ENCODE measurements at regions not wholly inside any gene's neighbourhood (a gene's known extent, or its start where the extent isn't known, plus 50 kb on each side); places are given as distances from the start of the nearest gene placed in this dataset.

DNA sequence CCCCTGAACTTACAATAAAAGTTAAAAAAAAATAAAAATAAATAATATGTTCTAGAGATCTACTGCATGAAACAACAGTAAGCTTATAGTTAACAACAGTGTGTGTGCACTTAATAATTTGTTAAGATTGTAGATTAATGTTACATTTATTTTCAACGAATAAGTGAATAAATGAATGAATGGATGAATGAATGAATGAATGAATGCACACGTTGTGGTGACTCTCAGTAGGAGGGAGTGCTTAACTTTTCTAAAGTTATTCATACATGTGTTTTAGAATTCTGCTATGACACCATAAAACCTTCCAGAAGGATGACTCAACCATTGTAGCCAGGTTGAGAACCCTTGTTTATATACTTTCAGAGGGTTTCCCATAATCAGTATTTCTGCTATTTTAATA, 1269.4 kb upstream of the CDH6 start:
- DNase-seq, result no peak

DNA sequence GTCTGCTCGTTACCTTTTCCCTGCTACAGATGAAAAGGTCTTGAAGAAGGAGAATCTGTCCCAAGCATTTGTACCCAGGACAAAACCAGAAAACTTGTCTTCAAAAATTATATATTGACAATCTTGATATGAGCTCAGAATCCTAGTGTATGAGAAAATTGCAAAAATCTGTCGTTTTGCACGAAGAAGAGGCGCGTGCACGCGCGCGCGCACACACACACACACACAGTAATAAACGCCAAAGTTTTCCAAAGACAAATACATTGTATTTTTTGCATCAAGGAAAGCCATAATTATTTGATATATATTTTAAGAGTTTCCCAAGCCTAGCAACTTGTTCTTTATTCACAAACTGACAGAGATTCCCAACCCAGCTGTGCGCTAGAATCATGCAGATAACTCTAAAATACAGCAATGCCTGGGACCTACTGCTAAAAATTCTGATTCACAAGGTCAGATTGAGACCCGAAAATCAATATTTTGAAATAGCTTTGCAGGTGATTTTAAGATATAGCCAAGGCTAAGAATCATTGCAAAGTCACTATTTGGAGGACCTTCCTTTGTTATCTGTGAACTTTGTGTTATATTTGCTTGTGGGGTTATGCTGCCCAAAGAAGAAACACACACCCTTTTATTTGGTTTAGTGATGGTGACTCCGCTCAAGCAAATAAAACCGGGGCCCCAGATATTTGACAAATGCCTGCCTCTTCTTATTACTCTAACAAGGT, 1287.7 kb upstream of the CDH6 start:
- DNase-seq, result no peak

DNA sequence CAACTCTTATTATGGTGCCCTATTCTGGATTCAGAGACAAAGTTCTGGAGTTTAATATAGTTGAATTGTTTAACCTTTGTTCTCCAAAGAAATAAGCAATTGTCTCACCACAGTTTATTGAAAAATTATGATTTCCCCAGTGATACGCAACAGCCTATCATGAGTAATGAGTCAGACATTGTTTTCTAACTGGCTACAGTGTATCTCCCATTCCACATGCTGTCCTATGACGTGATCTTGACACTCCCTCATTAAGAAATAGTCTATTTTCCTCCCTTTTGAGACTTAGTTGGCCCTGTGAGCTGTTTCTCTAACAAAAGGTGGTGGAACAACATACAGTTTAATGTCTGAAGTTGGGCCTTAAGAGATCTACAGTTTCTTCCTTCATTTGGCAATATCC, 1290.6 kb upstream of the CDH6 start:
- no peak for DNase-seq

DNA sequence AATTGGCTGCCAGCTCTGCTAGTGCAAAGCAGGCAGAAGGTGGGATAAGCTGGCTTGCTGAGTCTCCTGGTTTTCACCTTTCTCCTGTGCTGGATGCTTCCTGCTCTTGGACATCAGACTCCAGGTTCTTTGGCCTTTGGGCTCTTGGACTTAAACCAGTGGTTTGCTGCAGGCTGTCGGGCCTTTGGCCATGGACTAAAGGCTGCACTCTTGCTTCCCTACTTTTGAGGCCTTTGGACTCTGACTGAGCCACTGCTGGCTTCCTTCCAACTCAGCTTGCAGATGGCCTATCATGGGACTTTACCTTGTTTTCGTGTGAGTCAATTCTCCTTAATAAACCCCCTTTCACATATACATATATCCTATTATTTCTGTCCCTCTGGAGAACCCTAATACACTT, 1293.9 kb upstream of the CDH6 start:
- DNase-seq, result no peak

DNA sequence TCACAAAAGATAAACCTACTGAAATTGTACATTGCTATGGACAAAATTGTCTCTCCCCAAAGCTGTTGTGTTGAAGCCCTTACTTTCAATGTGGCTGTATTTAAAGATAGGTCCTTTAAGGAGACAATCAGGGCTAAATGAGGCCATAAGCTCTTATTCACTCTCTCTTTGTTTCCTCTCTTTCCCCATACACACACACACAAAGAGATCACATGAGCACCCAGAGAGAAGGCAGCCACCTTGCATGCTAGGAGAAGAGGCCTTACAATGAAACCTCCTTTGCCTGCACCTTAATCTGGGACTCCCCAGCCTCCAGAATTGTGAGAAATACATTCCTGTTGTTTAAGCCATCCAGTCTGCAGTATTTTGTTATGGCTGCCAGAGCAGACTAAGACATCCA, 1295.6 kb upstream of the CDH6 start:
- DNase-seq, result no peak

DNA sequence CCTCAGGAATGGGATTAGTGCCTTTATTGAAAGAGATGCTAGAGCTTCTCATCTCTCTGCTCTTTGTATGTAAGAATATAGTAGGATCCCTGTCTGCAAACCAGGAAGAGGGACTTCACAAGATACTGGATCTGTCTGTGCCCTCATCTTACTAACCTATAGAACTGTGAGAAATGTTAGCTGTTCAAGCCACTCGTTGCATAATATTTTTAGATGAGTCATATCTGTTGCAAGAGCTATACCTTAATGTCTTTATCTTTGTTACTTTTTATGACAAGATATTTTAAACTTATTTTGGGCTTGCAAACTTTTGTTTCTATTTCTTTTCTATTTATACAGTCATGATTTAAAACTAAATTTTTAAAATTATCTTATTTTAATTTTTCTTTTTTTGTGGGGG, 1296.8 kb upstream of the CDH6 start:
- no peak for DNase-seq

DNA sequence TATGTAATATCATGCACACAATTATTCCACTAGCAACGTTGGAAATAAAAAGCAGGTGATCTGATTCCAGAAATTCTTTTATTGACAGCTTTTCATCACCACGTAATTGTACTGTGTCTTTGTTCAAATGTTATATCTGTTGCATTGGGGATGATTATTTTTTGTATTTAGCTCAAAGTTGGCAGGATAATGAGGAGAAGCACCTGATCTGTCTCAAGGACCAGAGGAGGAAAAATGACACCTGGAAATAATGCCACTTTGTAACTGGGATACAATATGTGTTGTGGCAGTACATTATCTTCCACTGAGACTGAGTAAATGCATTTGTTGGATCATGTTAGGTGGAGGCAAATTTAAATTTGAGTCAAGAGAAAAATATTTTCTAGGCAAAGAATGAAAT, 1298.8 kb upstream of the CDH6 start:
- no peak for DNase-seq

DNA sequence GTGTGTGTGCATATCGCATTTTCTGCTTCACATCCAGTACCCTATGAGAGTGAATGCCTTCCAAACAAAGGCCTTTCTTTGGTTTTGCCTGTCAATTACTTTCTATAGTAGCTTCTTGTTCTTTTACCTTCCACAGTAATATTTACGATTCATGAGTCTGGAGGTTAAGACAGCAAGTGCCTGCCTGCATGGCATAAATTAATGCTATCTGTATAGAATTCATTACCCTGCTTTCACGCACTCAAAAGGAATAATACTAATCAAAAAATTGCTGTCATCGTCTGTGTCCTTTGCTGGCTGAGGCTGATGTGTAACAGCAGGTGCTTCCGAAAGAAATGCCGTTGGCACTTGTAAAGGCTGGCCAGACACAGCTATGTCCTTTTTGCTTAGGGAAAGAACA, 1304.4 kb upstream of the CDH6 start:
- DNase-seq, result no peak

DNA sequence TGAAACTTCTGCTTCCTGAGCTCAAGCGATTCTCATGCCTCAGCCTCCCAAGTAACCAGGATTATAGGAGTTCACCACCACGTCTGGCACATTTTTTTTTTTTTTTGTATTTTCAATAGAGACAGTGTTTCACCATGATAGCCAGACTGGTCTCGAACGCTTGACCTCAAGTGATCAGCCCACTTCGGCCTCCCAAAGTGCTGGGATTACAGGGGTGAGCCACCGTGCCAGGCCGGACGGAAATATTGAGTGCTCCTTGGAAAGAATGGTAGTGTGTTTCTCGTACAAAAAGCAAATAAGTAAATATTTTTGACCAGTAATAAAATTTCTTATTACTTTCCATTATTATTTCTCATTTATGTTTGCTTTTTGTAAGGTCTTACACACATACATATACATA, 1307.9 kb upstream of the CDH6 start:
- DNase-seq, result no peak

DNA sequence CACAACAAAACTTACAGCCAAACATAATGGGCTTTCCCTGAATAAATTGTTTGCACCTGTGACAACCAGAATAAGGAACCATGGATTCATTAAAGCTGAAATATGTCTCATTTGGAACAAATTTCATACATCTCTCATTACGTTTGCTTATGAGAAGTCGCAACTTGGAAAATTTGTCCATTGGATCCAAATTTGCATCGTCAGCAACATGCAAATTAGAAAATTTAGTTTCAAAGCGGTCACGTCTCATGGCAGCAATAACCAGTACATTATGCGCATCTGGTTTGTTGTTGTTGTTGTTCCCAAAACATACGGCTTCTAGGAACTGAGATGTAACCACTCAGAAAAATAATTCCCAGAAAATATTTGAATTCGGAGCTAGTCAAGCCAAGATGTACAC, 1311.5 kb upstream of the CDH6 start:
- DNase-seq, result no peak

DNA sequence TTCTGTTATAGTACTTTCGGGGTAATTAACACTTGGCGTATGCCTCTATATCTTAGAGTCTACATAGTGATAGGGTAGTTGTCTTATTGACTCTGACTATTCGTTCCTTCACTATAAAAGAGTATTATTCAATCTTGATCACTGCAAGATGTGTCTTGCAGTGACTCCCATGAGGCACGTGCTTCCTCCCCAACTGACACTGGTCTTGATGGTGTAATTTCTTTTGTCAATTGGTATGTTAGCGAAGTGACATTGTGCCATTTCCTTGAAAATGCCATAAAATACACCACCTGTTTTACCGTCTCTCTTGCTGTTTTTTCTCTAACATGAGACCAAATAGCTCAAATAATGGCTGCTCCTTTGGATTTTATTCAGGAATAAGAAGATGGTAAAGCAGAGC, 1314.1 kb upstream of the CDH6 start:
- DNase-seq, result no peak

DNA sequence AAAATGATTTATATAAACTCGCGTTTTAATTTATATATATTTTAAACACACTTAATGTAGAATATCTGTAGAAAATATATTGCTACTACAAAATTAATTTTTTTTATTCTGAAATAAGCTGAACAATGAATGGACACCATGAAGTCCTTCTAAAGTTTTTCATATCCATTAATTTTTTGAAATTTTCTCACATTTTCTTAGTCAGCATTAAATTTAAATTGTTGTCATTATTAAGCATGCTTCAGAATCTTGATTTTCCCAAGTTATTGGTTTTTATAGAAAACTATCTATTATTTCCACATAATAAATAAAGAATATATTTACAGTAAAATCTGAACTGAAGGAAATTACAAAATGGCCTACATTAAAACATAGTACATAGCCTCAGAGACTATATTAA, 1314.9 kb upstream of the CDH6 start:
- no peak for DNase-seq

DNA sequence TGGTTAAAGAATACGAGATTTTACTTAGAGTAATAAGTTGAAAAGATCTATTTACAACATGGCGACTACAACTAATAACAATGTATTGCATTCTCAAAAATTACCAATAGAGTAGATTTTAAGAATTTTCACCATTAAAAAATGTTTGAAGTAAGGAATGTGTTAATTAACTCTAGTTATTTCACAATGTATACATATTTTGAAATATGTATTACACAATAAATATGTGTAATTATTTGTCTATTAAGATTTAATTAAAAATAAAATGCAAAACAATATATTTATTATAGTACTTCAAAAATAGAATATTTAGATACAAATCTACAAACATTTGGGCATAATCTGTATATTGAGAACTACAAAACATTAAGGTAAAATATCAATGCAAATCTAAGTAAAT, 1326.3 kb upstream of the CDH6 start:
- DNase-seq, result no peak

DNA sequence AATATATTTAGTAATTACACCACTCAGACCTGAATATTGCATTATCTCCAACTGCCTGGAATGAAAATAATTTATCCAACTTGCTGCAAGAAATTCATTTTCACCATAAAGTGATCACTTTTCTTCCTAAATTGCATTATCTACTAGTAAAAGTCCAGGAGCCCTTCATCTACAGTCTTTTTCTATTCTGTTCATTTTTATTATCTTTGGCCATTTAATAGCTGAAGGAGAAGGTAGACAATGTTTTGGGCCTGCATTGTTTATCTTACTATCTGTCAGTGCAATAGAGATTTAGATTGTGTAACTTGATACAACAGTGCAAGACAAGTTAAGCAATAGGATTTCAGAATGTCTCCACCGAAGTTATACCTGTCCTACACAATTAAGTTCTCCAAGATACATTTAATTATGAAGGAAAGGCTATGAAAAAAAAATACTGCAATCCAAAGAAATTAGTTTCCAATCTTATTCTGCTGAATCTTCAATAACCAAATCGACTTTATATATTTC, 1339.7 kb upstream of the CDH6 start:
- DNase-seq, result no peak

DNA sequence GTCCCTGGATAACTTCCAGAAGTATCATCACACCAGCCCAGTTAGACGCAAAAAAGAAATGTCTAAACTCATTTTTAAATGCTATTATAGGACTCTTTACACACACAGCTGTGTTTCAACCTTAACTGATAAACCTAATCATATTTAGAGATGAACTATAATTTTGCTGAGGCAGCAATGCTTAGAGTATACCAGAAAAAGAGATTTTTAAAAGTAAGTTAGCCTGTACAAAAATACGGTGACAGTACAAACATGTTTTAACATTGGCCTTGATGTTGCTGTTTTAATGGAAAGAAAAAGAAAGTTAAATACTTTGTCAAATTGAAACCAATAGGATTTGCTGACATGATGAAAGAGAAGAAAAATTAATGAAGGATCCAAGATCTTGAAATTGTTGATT, 1341.2 kb upstream of the CDH6 start:
- DNase-seq, result no peak

DNA sequence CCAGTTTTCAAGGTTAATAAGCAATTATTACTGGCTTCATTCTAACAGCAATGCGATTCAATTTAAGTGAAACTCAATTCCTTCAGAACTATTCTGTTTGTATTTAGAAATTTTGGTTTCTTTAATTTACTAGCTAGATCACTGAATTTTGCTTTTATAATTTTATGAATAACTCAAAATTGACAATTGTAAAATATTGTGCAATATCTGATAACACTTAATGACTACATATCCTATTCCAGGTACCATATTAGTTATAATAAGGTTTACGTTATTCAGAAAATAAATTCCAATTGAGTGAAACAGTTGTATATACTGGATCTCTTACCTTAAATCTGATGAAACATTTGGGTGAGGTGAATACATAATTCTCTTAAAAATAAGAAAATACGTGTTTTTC, 1348.3 kb upstream of the CDH6 start:
- DNase-seq, result no peak

DNA sequence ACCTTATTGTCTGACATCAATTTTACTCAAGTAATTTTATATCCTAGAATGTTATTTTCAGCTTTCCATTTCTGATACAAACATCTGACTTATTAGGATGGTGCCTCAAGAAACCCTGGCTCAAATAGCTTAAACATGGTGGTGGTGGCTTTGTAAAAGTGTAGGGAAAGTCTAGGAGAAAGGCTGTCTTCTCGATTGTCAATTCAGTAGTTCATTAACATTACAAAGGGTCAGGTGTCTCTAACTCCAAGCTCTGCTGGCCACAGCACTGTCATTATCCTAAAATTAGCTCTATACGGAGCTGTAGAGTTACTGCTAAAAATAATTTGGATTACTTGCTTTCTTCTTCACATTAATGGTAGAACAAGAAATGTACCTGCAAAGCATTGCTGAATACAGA, 1360.1 kb upstream of the CDH6 start:
- no peak for DNase-seq

DNA sequence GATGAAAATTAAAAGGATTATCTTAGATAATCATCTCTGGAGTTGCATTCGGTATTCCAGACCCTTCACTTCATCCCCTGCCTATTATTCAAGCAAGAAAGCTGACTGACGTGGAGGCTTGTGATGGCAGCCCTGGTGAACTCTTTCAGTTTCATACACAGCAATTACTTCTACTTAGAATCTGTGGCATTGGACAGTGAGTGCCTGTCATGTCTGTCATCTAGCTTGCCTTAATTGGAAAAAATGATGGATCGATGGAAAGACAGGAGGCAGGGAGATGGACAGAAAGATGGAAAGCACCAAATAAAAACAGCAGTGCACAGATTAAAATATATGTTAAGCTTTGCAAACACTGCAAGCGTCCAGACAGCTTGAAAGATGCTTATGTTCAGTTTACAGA, 1371.0 kb upstream of the CDH6 start:
- DNase-seq, result no peak

DNA sequence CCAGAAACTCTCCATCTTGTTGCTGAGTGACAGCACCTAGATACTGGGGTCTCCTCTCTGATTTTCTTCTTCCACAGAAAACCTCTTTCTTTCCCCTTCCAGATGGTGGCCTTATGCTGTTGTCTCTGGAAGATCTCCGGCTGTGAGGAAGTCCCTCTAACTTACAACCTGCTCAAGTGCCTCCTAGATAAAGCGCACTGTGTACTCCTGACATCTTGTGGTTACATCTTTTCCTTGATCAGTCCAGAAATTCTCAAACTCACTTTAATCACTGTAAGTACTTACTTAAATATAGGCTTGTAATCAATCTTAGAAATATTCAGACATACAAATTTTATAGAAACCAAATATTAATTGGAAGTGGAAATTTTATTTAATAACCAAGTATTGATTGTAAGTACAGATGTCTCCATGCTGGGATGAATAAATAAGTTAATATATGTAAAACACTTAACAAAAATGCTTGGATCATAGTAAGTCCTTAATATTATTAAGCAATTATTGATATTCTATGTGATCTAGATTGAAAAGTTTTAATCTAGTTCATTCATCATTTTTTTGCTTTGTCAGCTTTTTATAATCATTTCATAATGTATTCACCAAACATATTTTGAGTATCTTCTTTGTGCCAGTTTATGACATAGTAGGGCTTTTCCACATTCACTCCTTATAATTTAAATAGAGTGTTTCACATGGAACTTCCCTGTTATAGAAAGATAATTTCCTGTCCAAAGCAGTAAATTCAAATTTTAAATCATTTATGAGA, 1381.4 kb upstream of the CDH6 start:
- DNase-seq, result no peak

DNA sequence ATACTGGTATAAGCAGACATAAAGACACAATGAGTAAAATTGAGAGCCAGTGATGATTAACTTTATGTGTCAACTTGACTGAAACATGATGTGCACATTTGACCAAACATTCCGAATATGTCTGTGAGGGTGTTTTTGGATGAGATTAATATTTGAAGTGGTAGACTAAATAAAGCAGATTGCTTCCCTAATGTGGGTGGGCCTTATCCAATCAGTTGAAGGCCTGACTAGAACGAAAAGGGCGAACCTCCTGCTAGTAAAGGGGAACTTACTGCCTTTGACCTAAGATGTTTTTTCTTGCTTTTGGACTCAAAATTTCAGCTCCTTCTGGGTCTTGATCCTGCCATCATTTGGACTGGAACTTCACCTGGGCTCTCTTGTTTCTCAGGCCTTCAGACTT, 1387.7 kb upstream of the CDH6 start:
- no peak for DNase-seq

DNA sequence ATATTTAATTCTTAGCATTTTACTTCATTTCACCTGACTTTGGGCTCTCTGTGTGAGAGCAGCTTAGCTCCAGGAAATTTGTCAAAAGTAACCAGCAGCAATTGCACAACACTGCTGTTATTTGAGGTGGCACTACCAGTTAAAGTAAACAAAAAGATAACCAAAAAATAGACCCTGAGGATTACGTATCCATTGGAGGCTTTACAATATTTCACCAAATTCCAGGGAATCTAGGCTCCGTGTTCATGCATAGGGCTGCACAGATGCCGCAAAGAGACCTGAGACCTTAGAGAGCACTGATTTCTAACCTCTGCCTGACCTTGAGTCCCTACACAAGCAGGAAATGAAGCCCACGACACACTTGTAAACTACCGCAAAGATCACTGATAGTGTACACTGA, 1392.7 kb upstream of the CDH6 start:
- DNase-seq, result no peak

DNA sequence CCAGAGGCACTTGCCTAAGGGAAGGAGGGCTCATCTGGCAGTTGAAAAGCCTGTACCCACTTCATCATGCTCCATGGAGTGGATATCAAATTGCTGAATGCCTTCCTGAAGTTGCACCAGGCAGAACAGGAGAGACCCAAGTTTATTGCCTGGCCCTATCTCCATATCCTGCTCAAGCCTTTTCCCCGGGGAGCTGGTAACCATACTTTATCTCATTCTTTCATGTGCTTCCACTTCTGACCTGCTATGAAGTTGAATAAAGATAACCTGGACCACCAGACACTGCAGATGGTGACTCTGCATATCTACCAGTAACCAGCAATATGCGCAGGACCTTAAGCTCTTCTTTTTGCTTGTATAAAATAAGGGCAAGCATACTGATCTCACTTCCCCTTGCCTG, 1397.5 kb upstream of the CDH6 start:
- DNase-seq, result no peak

DNA sequence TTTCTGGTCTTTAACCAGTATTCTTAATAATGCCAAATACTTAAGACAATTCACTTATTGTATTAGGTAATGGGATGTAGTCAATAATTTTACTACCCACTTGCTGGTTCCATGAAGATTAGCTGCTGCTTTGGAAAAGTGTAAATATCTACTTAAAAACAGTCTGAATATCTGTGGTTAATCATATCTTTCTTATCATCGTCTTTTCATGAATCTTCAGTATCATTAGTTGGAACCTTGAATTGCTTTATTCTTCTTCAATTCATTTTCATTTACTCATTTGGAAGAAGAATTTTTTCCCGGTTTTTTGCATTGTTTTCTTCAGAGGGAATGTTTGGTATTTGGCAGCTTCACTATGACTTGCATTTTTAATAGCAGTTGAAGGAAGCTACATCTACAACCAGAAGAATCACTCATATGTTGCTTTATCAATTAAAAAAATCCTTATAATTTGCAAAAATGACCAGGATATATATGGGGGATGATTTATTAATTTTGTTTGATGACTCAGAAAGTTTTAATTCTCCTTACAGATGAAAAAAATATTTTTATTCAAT, 1398.3 kb upstream of the CDH6 start:
- DNase-seq, result no peak

DNA sequence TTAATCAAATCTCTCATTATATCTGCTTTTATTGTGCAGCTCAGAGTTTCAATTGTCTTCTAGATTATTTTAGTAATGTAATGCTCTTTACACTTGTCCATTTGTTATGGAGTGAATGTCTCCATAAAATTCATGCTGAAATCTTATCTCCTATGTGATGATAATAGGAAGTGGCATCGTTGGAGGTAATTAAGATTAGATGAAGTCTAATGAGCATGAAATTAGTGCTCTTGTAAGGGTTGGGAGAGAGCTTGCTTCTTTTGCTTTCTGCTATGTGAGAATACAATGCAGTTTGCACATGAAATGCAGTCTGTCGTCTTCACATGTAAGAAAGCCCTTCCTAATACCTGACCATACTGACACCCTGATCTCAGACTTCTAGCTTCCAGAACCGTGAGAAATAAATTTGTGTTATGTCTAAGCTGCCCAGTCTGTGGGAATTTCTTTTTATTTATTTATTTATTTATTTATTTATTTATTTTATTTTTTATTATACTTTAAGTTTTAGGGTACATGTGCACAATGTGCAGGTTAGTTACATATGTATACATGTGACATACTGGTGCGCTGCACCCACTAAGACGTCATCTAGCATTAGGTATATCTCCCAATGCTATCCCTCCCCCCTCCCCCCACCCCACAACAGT, 1399.2 kb upstream of the CDH6 start:
- DNase-seq, result no peak

Data from NCI-H1092 (cell line).